ENCODE measurements at regions not wholly inside any gene's neighbourhood (a gene's known extent, or its start where the extent isn't known, plus 50 kb on each side); places are given as distances from the start of the nearest gene placed in this dataset.

GRCh38 chr4:163920426-163920825 is 425.9 kb downstream of the TMA16 start:
- TF ChIP-seq CTCF (IDR thresholded peaks at IDR 0.05) = no peak
- no peak for DNase-seq (ENCODE audit: low spot score in 2 of 2)
- intact Hi-C loops (cut with DNase I; ENCODE audit: low total_unique reads) = no loop called here
- H3K4me3 ChIP-seq (ENCODE audit: low read depth, poor library complexity, severe bottlenecking) = no peak overlapping the region
- WGBS, 2 donors = 82 to 85% methylated on average over 2 of the region's 2 CpGs

GRCh38 chr4:163922302-163922701 is 427.8 kb downstream of the TMA16 start:
- intact Hi-C loops (cut with DNase I; ENCODE audit: low total_unique reads) = no loop called here
- H3K4me3 ChIP-seq (ENCODE audit: low read depth, poor library complexity, severe bottlenecking) = no peak overlapping the region
- no peak for DNase-seq (ENCODE audit: low spot score in 2 of 2)
- TF ChIP-seq POLR2A (IDR thresholded peaks at IDR 0.05) (no peak), CTCF (IDR thresholded peaks at IDR 0.05) (no peak)
- 61 to 64% methylated on average over 2 of the region's 2 CpGs for WGBS, 2 donors

GRCh38 chr4:163923092-163923491 is 428.6 kb downstream of the TMA16 start:
- no peak for DNase-seq (ENCODE audit: low spot score in 2 of 2)
- intact Hi-C loops (cut with DNase I; ENCODE audit: low total_unique reads) = no loop called here
- TF ChIP-seq CTCF (IDR thresholded peaks at IDR 0.05) = no peak
- no peak for TF ChIP-seq POLR2A (IDR thresholded peaks at IDR 0.05)
- no peak overlapping the region for H3K4me3 ChIP-seq (ENCODE audit: low read depth, poor library complexity, severe bottlenecking)
- 78 to 87% methylated on average over 2 of the region's 2 CpGs for WGBS, 2 donors

- H3K4me3 ChIP-seq (ENCODE audit: low read depth, poor library complexity, severe bottlenecking) = no peak overlapping the region
- DNase-seq (ENCODE audit: low spot score in 2 of 2) = no peak
- no peak for TF ChIP-seq POLR2A (IDR thresholded peaks at IDR 0.05)
- intact Hi-C loops (cut with DNase I; ENCODE audit: low total_unique reads) = no loop called here
Observed at GRCh38 chr4:163930086-163930485, 435.6 kb downstream of the TMA16 start.

- no peak overlapping the region for H3K4me3 ChIP-seq (ENCODE audit: low read depth, poor library complexity, severe bottlenecking)
Observed at GRCh38 chr4:163932504-163932903, 438.0 kb downstream of the TMA16 start.

GRCh38 chr4:163939597-163939996 is 445.1 kb downstream of the TMA16 start:
- no peak overlapping the region for H3K4me3 ChIP-seq (ENCODE audit: low read depth, poor library complexity, severe bottlenecking)
- WGBS, 2 donors = 81 to 86% methylated on average over 1 of the region's 1 CpG
- DNase-seq (ENCODE audit: low spot score in 2 of 2) = no peak
- intact Hi-C loops (cut with DNase I; ENCODE audit: low total_unique reads) = no loop called here
- TF ChIP-seq CTCF (IDR thresholded peaks at IDR 0.05) (no peak), POLR2A (IDR thresholded peaks at IDR 0.05) (no peak)

More at GRCh38 chr4:163932504-163932903, 438.0 kb downstream of the TMA16 start:
- no peak for TF ChIP-seq POLR2A (IDR thresholded peaks at IDR 0.05)
- TF ChIP-seq CTCF (IDR thresholded peaks at IDR 0.05) = no peak
- no peak for DNase-seq (ENCODE audit: low spot score in 2 of 2)
- intact Hi-C loops (cut with DNase I; ENCODE audit: low total_unique reads) = no loop called here
- WGBS, 2 donors = 90 to 99% methylated on average over 7 of the region's 7 CpGs
